RWPE1 (cell line): ENCODE measurements at regions not wholly inside any gene's neighbourhood (a gene's known extent, or its start where the extent isn't known, plus 50 kb on each side); places are given as distances from the start of the nearest gene placed in this dataset.

Source experiments
- CTCF ChIA-PET: fragments of 350-600 bp; sonication (Branson Sonifier 250); formaldehyde crosslinking; extraction: SDS; loops from one replicate; lab custom pipeline; 2021; lab: Yijun Ruan, JAX
- POLR2A ChIA-PET: fragments of 400-600 bp; formaldehyde crosslinking; extraction: SDS; loops from one replicate; lab custom pipeline; 2020; ENCODE audit warnings: antibody characterized with exemption; ENCODE audit not compliant: low non-redundant PET; lab: Yijun Ruan, JAX
- DNase-seq: peaks from one replicate; pipeline ENCODE4 v3.0.0; 2012; ENCODE audit warnings: low spot score
- H3K27ac ChIP-seq: fragments of 450-650 bp; 2 replicates; pipeline ENCODE4 v1.5.1; 2017
- TF ChIP-seq, protein P1 (sequence below): fragments of 450-650 bp; conservative IDR thresholded peaks from 2 replicates; pipeline ENCODE4 v1.5.1; 2017; ENCODE audit warnings: low read depth, mild to moderate bottlenecking

- TF ChIP-seq, protein P1, sequence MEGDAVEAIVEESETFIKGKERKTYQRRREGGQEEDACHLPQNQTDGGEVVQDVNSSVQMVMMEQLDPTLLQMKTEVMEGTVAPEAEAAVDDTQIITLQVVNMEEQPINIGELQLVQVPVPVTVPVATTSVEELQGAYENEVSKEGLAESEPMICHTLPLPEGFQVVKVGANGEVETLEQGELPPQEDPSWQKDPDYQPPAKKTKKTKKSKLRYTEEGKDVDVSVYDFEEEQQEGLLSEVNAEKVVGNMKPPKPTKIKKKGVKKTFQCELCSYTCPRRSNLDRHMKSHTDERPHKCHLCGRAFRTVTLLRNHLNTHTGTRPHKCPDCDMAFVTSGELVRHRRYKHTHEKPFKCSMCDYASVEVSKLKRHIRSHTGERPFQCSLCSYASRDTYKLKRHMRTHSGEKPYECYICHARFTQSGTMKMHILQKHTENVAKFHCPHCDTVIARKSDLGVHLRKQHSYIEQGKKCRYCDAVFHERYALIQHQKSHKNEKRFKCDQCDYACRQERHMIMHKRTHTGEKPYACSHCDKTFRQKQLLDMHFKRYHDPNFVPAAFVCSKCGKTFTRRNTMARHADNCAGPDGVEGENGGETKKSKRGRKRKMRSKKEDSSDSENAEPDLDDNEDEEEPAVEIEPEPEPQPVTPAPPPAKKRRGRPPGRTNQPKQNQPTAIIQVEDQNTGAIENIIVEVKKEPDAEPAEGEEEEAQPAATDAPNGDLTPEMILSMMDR = no peak
- POLR2A ChIA-PET = no interaction called here
- H3K27ac ChIP-seq = no peak overlapping the region
- DNase-seq = no peak
- CTCF ChIA-PET = interaction anchor here (0.6 to 1.5 kb wide), 2 partner anchors 18 to 182 kb away, joined by 4 to 5 read pairs; no protein-coding TSS in a partner anchor
Observed at GRCh38 chr1:209316929-209317328, 266.6 kb upstream of the CAMK1G start.

DNA sequence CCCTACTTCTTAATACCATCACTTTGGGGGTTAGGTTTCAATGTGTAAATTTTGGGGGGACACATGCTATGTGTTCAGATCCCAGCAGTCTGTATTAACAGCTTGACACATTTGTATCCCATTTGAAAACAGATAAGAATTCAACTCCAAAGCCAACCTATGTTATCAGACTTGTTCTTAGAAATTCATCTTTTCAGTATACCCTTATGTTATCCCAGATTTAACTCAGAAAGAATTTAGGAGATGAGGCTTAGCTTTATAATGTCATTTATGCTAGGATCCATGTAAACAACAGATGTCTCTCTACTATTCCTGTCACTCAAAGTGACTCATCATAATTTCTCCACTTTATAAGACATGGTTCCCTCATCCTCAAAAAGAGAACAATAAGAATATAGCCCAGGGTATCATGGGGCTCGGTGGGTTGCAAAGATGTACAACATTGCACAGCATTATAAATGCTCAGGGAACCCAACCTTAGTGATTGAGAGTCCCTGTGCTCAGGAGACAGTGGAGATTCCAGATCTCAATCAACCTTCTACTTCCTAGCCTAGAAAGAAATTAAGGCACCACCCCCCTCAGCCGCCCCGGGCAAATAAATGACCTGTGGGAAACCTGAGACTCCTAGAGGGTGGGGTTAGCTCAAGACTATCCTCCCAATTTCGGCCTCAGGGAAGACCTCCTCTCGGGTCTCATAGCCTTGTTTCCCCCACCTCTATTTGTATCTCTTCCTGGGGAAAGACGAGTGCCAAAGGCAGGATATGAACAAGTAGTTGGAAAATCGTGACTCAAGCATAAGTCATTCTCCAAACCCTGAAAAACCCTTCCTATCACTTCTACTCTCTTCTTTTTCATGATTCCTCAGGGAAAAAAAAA is 265.1 kb upstream of the CAMK1G start:
- TF ChIP-seq, protein P1 = no peak
- peak; percentile 73 for DNase-seq
- CTCF ChIA-PET = no interaction called here
- peak overlapping the region; percentile 62; the same call in 1 of the 2 replicates for H3K27ac ChIP-seq
- POLR2A ChIA-PET = no interaction called here

DNA sequence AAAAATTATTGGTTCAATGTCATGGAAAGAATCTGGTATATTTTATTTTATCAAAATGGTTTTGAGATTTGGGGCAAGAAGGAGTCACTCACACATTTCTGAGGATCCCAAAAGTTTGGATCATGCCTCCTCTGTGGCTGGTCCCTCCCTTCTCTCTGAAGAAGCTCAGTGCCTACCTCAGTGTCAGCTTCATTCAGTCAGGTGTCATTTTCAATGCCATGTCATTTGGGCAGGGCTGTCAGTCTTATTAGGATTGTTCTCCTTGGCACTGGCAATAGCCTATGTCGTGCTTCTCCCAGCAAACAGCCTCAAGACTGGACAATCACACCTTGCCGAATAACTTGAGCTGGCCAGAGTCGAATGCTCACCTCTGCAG is 264.5 kb upstream of the CAMK1G start:
- peak; percentile 20 for DNase-seq
- H3K27ac ChIP-seq = peak overlapping the region; percentile 62
- ChIA-PET CTCF (interaction anchor here (0.6 kb wide), 1 partner anchor 16 kb away, joined by 3 read pairs; no protein-coding TSS in a partner anchor), POLR2A (no interaction called here)
- TF ChIP-seq, protein P1 = no peak

DNA sequence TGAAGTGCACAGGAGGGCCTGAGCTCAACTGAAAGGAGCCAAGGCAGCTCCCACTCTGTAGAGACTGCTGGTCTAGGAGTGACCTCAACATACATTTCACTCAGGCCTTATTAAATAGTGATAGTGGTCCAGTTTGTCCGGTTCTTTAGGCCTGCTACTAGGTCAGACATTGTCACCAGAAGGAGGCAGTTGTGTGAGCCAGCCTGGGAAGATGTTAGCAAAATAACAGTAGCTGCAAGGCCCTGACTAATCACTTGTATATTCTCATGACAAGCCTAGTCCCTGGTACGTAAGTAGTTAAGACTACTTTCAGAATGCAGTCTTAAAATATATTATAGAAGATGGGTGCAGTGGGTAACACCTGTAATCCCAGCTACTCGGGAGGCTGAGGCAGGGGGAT is 264.0 kb upstream of the CAMK1G start:
- peak; percentile 41 for DNase-seq
- POLR2A ChIA-PET = interaction anchor here (0.6 kb wide), 1 partner anchor 96 kb away, joined by 5 read pairs; no protein-coding TSS in a partner anchor
- CTCF ChIA-PET = interaction anchor here (0.6 kb wide), 1 partner anchor 15 kb away, joined by 3 read pairs; no protein-coding TSS in a partner anchor
- H3K27ac ChIP-seq = peak overlapping the region; percentile 62
- TF ChIP-seq, protein P1 = no peak

DNA sequence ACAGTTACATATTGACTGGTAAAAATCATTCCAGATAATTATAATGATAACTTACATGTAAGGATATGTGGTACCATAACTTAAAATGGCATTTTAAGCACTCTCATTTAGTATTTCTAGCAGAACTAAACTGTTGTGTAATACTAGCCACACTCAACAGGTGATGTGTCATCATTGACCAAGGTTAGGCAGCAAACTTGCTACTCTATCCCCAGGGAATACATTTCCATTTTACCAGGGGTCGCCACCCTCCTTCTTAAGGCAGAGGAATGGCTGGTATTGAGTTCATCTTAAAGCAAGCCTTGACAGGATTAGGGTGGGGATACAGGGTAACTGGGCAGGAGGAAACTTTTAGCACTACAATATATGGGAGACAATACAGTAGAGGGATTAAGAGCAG is 259.8 kb upstream of the CAMK1G start:
- H3K27ac ChIP-seq = no peak overlapping the region
- POLR2A ChIA-PET = no interaction called here
- DNase-seq = peak; percentile 62
- TF ChIP-seq, protein P1 = no peak
- CTCF ChIA-PET = no interaction called here

- TF ChIP-seq, protein P1 = no peak
- DNase-seq = peak; percentile 61
- CTCF ChIA-PET = interaction anchor here (0.6 to 0.9 kb wide), 3 partner anchors 15 to 1111 kb away, joined by 3 to 4 read pairs (median 4); no protein-coding TSS in a partner anchor
- POLR2A ChIA-PET = no interaction called here
- peak overlapping the region; percentile 4; the same call in 1 of the 2 replicates for H3K27ac ChIP-seq
Observed at GRCh38 chr1:209324901-209325871, 258.3 kb upstream of the CAMK1G start.
